ENCODE measurements at regions not wholly inside any gene's neighbourhood (a gene's known extent, or its start where the extent isn't known, plus 50 kb on each side); places are given as distances from the start of the nearest gene placed in this dataset.

GRCh38 chr18:28594034-28594433 is 417.1 kb upstream of the CDH2 start:
- DNase-seq (ENCODE audit: low read depth): no peak

GRCh38 chr18:28588884-28589549 is 412.1 kb upstream of the CDH2 start:
- DNase-seq (ENCODE audit: low read depth): no peak

- peak; percentile 72 for DNase-seq (ENCODE audit: low read depth)
Observed at GRCh38 chr18:28584731-28585130, 407.8 kb upstream of the CDH2 start.

- no peak for DNase-seq (ENCODE audit: low read depth)
Observed at GRCh38 chr18:28582724-28583123, 405.8 kb upstream of the CDH2 start.

GRCh38 chr18:28581521-28582071 is 404.7 kb upstream of the CDH2 start:
- DNase-seq (ENCODE audit: low read depth): no peak

GRCh38 chr18:28576941-28577340 is 400.0 kb upstream of the CDH2 start:
- DNase-seq (ENCODE audit: low read depth): no peak

- no peak for DNase-seq (ENCODE audit: low read depth)
Observed at GRCh38 chr18:28575123-28575522, 398.2 kb upstream of the CDH2 start.

GRCh38 chr18:28574175-28574574 is 397.2 kb upstream of the CDH2 start:
- no peak for DNase-seq (ENCODE audit: low read depth)

GRCh38 chr18:28571929-28572328 is 395.0 kb upstream of the CDH2 start:
- DNase-seq (ENCODE audit: low read depth): no peak

- no peak for DNase-seq (ENCODE audit: low read depth)
Observed at GRCh38 chr18:28560331-28560730, 383.4 kb upstream of the CDH2 start.

- DNase-seq (ENCODE audit: low read depth): no peak
Observed at GRCh38 chr18:28559511-28559910, 382.6 kb upstream of the CDH2 start.

GRCh38 chr18:28541934-28542333 is 365.0 kb upstream of the CDH2 start:
- DNase-seq (ENCODE audit: low read depth): no peak

- no peak for DNase-seq (ENCODE audit: low read depth)
Observed at GRCh38 chr18:28541276-28541930, 364.5 kb upstream of the CDH2 start.

GRCh38 chr18:28529644-28530043 is 352.7 kb upstream of the CDH2 start:
- no peak for DNase-seq (ENCODE audit: low read depth)

GRCh38 chr18:28526196-28526595 is 349.3 kb upstream of the CDH2 start:
- no peak for DNase-seq (ENCODE audit: low read depth)

- no peak for DNase-seq (ENCODE audit: low read depth)
Observed at GRCh38 chr18:28523758-28524475, 347.0 kb upstream of the CDH2 start.

- no peak for DNase-seq (ENCODE audit: low read depth)
Observed at GRCh38 chr18:28522236-28522635, 345.3 kb upstream of the CDH2 start.

GRCh38 chr18:28519997-28520396 is 343.1 kb upstream of the CDH2 start:
- DNase-seq (ENCODE audit: low read depth): no peak

GRCh38 chr18:28514699-28515098 is 337.8 kb upstream of the CDH2 start:
- no peak for DNase-seq (ENCODE audit: low read depth)

- DNase-seq (ENCODE audit: low read depth): no peak
Observed at GRCh38 chr18:28512357-28512756, 335.4 kb upstream of the CDH2 start.

GRCh38 chr18:28511413-28511821 is 334.5 kb upstream of the CDH2 start:
- no peak for DNase-seq (ENCODE audit: low read depth)

GRCh38 chr18:28510210-28510609 is 333.3 kb upstream of the CDH2 start:
- DNase-seq (ENCODE audit: low read depth): no peak

GRCh38 chr18:28504066-28504465 is 327.1 kb upstream of the CDH2 start:
- no peak for DNase-seq (ENCODE audit: low read depth)

All from non-pigmented ciliary epithelial cell (primary cell).